GM12874 (cell line): ENCODE measurements at regions not wholly inside any gene's neighbourhood (a gene's known extent, or its start where the extent isn't known, plus 50 kb on each side); places are given as distances from the start of the nearest gene placed in this dataset.

Experiments used
- TF ChIP-seq, protein P1 (sequence below): IDR thresholded peaks from 2 replicates; pipeline ENCODE4 v1.5.1; 2011; ENCODE audit warnings: low read depth, mild to moderate bottlenecking, control low read depth, low read length, moderate library complexity; ENCODE audit not compliant: insufficient read depth

- TF ChIP-seq, protein P1, sequence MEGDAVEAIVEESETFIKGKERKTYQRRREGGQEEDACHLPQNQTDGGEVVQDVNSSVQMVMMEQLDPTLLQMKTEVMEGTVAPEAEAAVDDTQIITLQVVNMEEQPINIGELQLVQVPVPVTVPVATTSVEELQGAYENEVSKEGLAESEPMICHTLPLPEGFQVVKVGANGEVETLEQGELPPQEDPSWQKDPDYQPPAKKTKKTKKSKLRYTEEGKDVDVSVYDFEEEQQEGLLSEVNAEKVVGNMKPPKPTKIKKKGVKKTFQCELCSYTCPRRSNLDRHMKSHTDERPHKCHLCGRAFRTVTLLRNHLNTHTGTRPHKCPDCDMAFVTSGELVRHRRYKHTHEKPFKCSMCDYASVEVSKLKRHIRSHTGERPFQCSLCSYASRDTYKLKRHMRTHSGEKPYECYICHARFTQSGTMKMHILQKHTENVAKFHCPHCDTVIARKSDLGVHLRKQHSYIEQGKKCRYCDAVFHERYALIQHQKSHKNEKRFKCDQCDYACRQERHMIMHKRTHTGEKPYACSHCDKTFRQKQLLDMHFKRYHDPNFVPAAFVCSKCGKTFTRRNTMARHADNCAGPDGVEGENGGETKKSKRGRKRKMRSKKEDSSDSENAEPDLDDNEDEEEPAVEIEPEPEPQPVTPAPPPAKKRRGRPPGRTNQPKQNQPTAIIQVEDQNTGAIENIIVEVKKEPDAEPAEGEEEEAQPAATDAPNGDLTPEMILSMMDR, result no peak
Observed at GRCh38 chr2:83470928-83471327, 988.2 kb downstream of the SUCLG1 start.

DNA sequence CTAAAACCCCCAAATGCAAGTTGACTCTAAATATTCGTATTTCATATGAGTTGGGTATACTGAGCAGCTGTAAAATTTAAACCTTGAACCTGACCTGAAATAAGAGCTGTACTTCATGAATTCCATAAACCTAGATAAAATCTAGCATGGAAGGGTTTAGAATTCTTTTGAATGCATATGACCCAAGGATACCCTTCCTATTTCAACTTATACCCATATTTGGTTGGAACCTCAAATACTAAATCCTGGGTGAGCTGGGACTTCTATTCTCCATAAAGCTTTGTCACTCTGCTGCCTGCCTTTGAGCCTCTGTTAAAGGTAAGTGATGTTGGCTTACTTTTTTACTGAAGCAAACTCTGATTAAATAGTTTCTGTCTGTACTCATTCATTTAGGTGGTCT, 994.6 kb downstream of the SUCLG1 start:
- TF ChIP-seq, protein P1, result no peak

- TF ChIP-seq, protein P1, result no peak
Observed at GRCh38 chr2:83462881-83463280, 996.2 kb downstream of the SUCLG1 start.

DNA sequence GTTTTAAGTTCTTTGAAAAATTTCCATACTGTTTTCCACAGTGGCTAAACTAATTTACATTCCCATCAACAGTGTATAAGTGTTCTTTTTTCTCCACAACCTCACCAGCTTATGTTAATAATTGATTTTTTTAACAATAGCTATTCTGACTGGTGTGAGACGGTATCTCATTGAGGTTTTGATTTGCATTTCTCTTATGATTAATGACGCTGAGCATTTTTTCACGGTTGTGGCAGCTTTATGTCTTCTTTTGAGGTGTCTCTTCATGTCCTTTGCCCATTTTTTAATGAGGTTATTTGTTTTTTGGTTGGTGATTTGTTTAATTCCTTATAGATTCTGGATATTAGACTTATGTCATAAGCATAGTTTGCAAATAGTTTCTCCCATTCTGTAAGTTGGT, 997.9 kb downstream of the SUCLG1 start:
- TF ChIP-seq, protein P1, result no peak

GRCh38 chr2:83459456-83459855, 999.6 kb downstream of the SUCLG1 start:
- TF ChIP-seq, protein P1, result no peak

GRCh38 chr2:83435989-83436388, 1023.1 kb downstream of the SUCLG1 start:
- TF ChIP-seq, protein P1, result no peak

DNA sequence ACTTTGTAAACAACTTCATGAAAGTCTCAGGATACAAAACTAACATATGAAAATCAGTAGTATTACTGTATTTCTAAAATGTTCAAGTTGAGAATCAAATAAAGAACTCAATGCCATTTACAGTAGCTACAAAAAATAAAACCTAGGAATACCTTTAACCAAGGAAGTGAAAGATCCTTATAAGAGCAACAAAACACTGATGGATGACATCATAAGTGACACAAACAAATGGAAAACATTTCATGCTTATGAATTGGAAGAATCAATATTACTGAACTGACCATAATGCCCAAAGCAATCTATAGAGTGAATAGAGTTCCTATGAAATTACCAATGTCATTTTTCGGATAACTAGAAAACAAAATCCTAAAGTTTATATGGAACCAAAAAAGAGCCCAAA, 1038.1 kb downstream of the SUCLG1 start:
- TF ChIP-seq, protein P1, result no peak
